DND-41 (cell line): ENCODE measurements at regions not wholly inside any gene's neighbourhood (a gene's known extent, or its start where the extent isn't known, plus 50 kb on each side); places are given as distances from the start of the nearest gene placed in this dataset.

Source experiments
- CTCF ChIP-seq: IDR thresholded peaks from 2 replicates; pipeline ENCODE4 v1.5.1; 2012; ENCODE audit warnings: borderline replicate concordance, low read length, moderate library complexity, mild to moderate bottlenecking; ENCODE audit not compliant: poor library complexity, severe bottlenecking; ENCODE audit errors: extremely low read depth
- EZH2 ChIP-seq: IDR thresholded peaks from 3 replicates; pipeline ENCODE4 v1.6.1; 2012; ENCODE audit warnings: borderline replicate concordance, low read depth, mild to moderate bottlenecking, moderate library complexity, low read length, inconsistent platforms; ENCODE audit not compliant: severe bottlenecking

- TF ChIP-seq CTCF, result no peak
- TF ChIP-seq EZH2, result no peak
Observed at GRCh38 chr5:67964619-67965018, 250.9 kb upstream of the PIK3R1 start.
